ENCODE measurements at regions not wholly inside any gene's neighbourhood (a gene's known extent, or its start where the extent isn't known, plus 50 kb on each side); places are given as distances from the start of the nearest gene placed in this dataset.

DNA sequence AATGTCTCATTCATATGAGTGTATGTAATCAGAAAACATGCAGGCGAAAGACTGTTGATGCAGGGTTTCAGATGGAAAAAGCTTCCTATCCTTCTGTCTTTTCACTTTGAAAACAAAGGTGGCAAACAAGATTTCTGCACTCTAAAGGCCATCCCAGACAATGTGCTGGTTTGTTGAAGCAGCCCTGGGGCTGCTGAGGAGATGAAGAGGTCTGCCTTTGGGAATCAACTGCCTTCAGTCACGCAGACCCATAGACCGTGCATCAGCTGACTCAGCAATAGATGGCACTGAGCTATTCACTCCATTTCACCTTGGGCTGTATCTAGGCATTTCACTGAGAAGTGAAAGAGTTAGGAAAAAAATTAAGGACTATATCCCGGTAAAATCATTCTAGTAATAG lies 60.5 kb upstream of the C5orf46 start:
- Histone ChIP-seq H3K9me3 (ENCODE audit: control insufficient read depth, insufficient read depth, low read depth, low read length) (no peaks in the 10 kb centered on the region), H3K27me3 (ENCODE audit: control insufficient read depth, insufficient read depth, low read length) (no peaks in the 10 kb centered on the region), H3K27ac (ENCODE audit: low read length) (no peak overlapping the region), H3K36me3 (ENCODE audit: control insufficient read depth, insufficient read depth, low read length) (no peaks in the 10 kb centered on the region), H3K4me1 (ENCODE audit: control insufficient read depth, insufficient read depth, low read length) (no peaks in the 10 kb centered on the region), H3K4me3 (ENCODE audit: low read depth in 2 of 2, low read length in 2 of 2) (no peak overlapping the region)
- no peak for DNase-seq (ENCODE audit: low read depth, low spot score)
- ChIA-PET POLR2A (no interaction called here), CTCF (no interaction called here)
- no TSS peak for BruUV-seq (replicated peaks)
- TF ChIP-seq SIN3A (IDR thresholded peaks at IDR 0.05; ENCODE audit: borderline replicate concordance, insufficient read depth, low read depth, low read length) (no peak), TCF7L2 (IDR thresholded peaks at IDR 0.05; ENCODE audit: low read depth, low read length) (no peak), POLR2AphosphoS5 (IDR thresholded peaks at IDR 0.05; ENCODE audit: low read depth, low read length) (no peak)
- TF ChIP-seq, protein P1, sequence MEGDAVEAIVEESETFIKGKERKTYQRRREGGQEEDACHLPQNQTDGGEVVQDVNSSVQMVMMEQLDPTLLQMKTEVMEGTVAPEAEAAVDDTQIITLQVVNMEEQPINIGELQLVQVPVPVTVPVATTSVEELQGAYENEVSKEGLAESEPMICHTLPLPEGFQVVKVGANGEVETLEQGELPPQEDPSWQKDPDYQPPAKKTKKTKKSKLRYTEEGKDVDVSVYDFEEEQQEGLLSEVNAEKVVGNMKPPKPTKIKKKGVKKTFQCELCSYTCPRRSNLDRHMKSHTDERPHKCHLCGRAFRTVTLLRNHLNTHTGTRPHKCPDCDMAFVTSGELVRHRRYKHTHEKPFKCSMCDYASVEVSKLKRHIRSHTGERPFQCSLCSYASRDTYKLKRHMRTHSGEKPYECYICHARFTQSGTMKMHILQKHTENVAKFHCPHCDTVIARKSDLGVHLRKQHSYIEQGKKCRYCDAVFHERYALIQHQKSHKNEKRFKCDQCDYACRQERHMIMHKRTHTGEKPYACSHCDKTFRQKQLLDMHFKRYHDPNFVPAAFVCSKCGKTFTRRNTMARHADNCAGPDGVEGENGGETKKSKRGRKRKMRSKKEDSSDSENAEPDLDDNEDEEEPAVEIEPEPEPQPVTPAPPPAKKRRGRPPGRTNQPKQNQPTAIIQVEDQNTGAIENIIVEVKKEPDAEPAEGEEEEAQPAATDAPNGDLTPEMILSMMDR (IDR thresholded peaks at IDR 0.05) = no peak
- TF ChIP-seq, protein P2, sequence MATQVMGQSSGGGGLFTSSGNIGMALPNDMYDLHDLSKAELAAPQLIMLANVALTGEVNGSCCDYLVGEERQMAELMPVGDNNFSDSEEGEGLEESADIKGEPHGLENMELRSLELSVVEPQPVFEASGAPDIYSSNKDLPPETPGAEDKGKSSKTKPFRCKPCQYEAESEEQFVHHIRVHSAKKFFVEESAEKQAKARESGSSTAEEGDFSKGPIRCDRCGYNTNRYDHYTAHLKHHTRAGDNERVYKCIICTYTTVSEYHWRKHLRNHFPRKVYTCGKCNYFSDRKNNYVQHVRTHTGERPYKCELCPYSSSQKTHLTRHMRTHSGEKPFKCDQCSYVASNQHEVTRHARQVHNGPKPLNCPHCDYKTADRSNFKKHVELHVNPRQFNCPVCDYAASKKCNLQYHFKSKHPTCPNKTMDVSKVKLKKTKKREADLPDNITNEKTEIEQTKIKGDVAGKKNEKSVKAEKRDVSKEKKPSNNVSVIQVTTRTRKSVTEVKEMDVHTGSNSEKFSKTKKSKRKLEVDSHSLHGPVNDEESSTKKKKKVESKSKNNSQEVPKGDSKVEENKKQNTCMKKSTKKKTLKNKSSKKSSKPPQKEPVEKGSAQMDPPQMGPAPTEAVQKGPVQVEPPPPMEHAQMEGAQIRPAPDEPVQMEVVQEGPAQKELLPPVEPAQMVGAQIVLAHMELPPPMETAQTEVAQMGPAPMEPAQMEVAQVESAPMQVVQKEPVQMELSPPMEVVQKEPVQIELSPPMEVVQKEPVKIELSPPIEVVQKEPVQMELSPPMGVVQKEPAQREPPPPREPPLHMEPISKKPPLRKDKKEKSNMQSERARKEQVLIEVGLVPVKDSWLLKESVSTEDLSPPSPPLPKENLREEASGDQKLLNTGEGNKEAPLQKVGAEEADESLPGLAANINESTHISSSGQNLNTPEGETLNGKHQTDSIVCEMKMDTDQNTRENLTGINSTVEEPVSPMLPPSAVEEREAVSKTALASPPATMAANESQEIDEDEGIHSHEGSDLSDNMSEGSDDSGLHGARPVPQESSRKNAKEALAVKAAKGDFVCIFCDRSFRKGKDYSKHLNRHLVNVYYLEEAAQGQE (IDR thresholded peaks at IDR 0.05; ENCODE audit: insufficient read depth in 1 of 2, low read depth in 2 of 2, low read length in 1 of 2) = no peak
- intact Hi-C loops (cut with micrococcal nuclease; ENCODE audit: unreplicated experiment) (no loop called here), in situ Hi-C loops (cut with HindIII; ENCODE audit: low pct_unique_long_range_greater_than_20kb, low sequenced_read_pairs) (no loop called here)
- no peak for ATAC-seq

DNA sequence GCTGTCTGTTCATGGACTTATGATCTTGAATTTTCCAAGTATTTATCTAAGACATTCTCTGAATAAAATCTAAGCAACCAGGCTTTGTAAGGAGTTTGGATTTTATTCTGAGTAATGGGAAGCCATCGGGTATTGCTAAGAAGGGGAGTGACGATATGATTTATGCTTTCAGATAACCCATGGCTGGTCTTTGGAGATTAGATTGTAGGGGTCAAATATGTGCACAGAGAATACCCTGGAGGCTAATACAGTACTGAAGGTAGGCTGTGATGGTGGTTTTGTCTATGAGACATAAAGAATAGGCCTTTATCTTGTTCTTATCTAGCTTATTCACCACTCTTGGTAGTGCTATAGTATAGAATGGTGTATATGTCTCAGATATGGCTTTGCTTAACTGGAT lies 60.0 kb upstream of the C5orf46 start:
- no TSS peak for BruUV-seq (replicated peaks)
- in situ Hi-C loops (cut with HindIII; ENCODE audit: low pct_unique_long_range_greater_than_20kb, low sequenced_read_pairs) = no loop called here
- TF ChIP-seq SIN3A (IDR thresholded peaks at IDR 0.05; ENCODE audit: borderline replicate concordance, insufficient read depth, low read depth, low read length) (no peak), POLR2AphosphoS5 (IDR thresholded peaks at IDR 0.05; ENCODE audit: low read depth, low read length) (no peak), TCF7L2 (IDR thresholded peaks at IDR 0.05; ENCODE audit: low read depth, low read length) (no peak)
- TF ChIP-seq, protein P1 (IDR thresholded peaks at IDR 0.05) = no peak
- TF ChIP-seq, protein P2 (IDR thresholded peaks at IDR 0.05; ENCODE audit: insufficient read depth in 1 of 2, low read depth in 2 of 2, low read length in 1 of 2) = no peak
- no peak for DNase-seq (ENCODE audit: low read depth, low spot score)
- no peak overlapping the region for H3K4me3 ChIP-seq (ENCODE audit: low read depth in 2 of 2, low read length in 2 of 2)
- ATAC-seq = no peak
- no peaks in the 10 kb centered on the region for H3K27me3 ChIP-seq (ENCODE audit: control insufficient read depth, insufficient read depth, low read length)
- no peaks in the 10 kb centered on the region for H3K36me3 ChIP-seq (ENCODE audit: control insufficient read depth, insufficient read depth, low read length)
- CTCF ChIA-PET = no interaction called here
- intact Hi-C loops (cut with micrococcal nuclease; ENCODE audit: unreplicated experiment) = no loop called here
- no peaks in the 10 kb centered on the region for H3K4me1 ChIP-seq (ENCODE audit: control insufficient read depth, insufficient read depth, low read length)
- no peaks in the 10 kb centered on the region for H3K9me3 ChIP-seq (ENCODE audit: control insufficient read depth, insufficient read depth, low read depth, low read length)
- POLR2A ChIA-PET = no interaction called here
- H3K27ac ChIP-seq (ENCODE audit: low read length) = no peak overlapping the region
